ENCODE measurements at regions not wholly inside any gene's neighbourhood (a gene's known extent, or its start where the extent isn't known, plus 50 kb on each side); places are given as distances from the start of the nearest gene placed in this dataset.

DNA sequence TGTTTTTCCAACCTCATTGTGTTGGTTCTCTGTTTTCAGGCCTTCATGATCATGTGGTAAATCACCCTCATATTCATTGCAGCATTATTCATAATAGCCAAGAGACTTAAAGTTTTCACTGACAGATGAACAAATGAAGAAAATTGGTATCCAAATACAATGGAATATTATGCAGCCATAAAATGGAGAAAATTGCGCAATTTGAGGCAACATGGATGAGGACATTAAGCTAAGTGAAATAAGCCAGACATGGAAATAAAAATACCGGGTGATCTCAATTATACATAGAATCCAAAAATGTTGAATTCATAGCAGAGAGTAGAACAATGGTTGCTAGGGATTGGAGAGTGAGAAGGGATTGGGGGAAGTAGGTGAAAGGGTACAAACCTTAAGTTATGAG, 491.9 kb upstream of the KCNMB2 start:
- H3K27ac ChIP-seq (ENCODE audit: low read depth, low read length): no peak overlapping the region
- H4K5ac ChIP-seq (ENCODE audit: insufficient read length, low read depth, low read length): no peak overlapping the region
- H2BK15ac ChIP-seq (ENCODE audit: low read length): no peak overlapping the region
- no peak overlapping the region for H4K8ac ChIP-seq (ENCODE audit: extremely low read depth, insufficient read depth, low read length)
- 94% methylated on average over 2 of the region's 2 CpGs; no CpG with 5 or more reads in 1 of the 2 experiments for WGBS, 2 experiments (ENCODE audit: extremely low coverage in 1 of 2, insufficient coverage in 1 of 2, insufficient read length in 1 of 2, insufficient replicate concordance in 2 of 2, low coverage in 1 of 2, low lambda C conversion rate in 2 of 2, missing lambda C conversion rate in 1 of 2)
- H3K9me3 ChIP-seq (ENCODE audit: insufficient read depth in 2 of 2, low read depth in 1 of 2, low read length in 1 of 2): no peaks in the 10 kb centered on the region
- no peak overlapping the region for H3K18ac ChIP-seq (ENCODE audit: extremely low read depth, low read length)
- H2AFZ ChIP-seq (ENCODE audit: low read length): no peak overlapping the region
- H3K36me3 ChIP-seq (ENCODE audit: control insufficient read depth in 2 of 4, insufficient read depth in 4 of 4, low read length in 3 of 4): no peaks in the 10 kb centered on the region
- TF ChIP-seq MAFK (IDR thresholded peaks at IDR 0.05; ENCODE audit: low read depth, low read length) (no peak), CEBPB (IDR thresholded peaks at IDR 0.05; ENCODE audit: low read depth, low read length) (peak; percentile 86)
- H2BK20ac ChIP-seq (ENCODE audit: low read length): no peak overlapping the region
- no peak overlapping the region for H2BK120ac ChIP-seq (replicated peaks; ENCODE audit: low read depth, low read length)
- no peak overlapping the region for H3K56ac ChIP-seq (replicated peaks; ENCODE audit: insufficient read length, low read depth, low read length)
- ChIA-PET POLR2A (ENCODE audit: partially characterized antibody) (no interaction called here), CTCF (ENCODE audit: partially characterized antibody) (no interaction called here)
- no peak overlapping the region for H4K91ac ChIP-seq (replicated peaks; ENCODE audit: insufficient read length, low read length)
- H2AK5ac ChIP-seq (ENCODE audit: low read depth, low read length): no peak overlapping the region
- H3K4me2 ChIP-seq (ENCODE audit: insufficient read depth in 1 of 2, low read depth in 2 of 2, low read length in 2 of 2): no peak overlapping the region
- no peaks in the 10 kb centered on the region for H3K23me2 ChIP-seq (ENCODE audit: low read depth, low read length)
- no peak overlapping the region for H3K23ac ChIP-seq (ENCODE audit: insufficient read length)
- H3K4me3 ChIP-seq (ENCODE audit: extremely low read depth in 1 of 4, insufficient read depth in 2 of 4, low read depth in 3 of 4, low read length in 4 of 4): no peak overlapping the region
- no peak overlapping the region for H3K9ac ChIP-seq (replicated peaks in 1 of 4; ENCODE audit: extremely low read depth in 1 of 4, low read depth in 3 of 4, low read length in 3 of 4)
- no peaks in the 10 kb centered on the region for H3K4me1 ChIP-seq (replicated peaks in 1 of 4; ENCODE audit: control insufficient read depth in 3 of 4, insufficient read depth in 4 of 4, low read length in 3 of 4)
- no peaks in the 10 kb centered on the region for H3K79me1 ChIP-seq (ENCODE audit: low read depth, low read length)
- no peak overlapping the region for H3K4ac ChIP-seq (replicated peaks; ENCODE audit: insufficient read length, low read depth, low read length)
- no peaks in the 10 kb centered on the region for H3K79me2 ChIP-seq (ENCODE audit: control insufficient read depth in 1 of 2, insufficient read depth in 2 of 2, low read length in 2 of 2)
- H4K20me1 ChIP-seq (replicated peaks in 1 of 2; ENCODE audit: control insufficient read depth in 1 of 2, insufficient read depth in 2 of 2, low read length in 2 of 2): no peaks in the 10 kb centered on the region
- H2BK12ac ChIP-seq (ENCODE audit: low read depth, low read length): no peak overlapping the region
- DNase-seq (ENCODE audit: low read depth in 1 of 2, low spot score in 2 of 2): no peak
- no peak overlapping the region for H3K14ac ChIP-seq (ENCODE audit: insufficient read length)
- no peaks in the 10 kb centered on the region for H3K27me3 ChIP-seq (replicated peaks in 1 of 4; ENCODE audit: control insufficient read depth in 3 of 4, extremely low read depth in 1 of 4, insufficient read depth in 3 of 4, low read length in 3 of 4)
- H2BK5ac ChIP-seq (ENCODE audit: low read depth, low read length): no peak overlapping the region
- FAIRE-seq: no peak
